ENCODE measurements at regions not wholly inside any gene's neighbourhood (a gene's known extent, or its start where the extent isn't known, plus 50 kb on each side); places are given as distances from the start of the nearest gene placed in this dataset.

DNA sequence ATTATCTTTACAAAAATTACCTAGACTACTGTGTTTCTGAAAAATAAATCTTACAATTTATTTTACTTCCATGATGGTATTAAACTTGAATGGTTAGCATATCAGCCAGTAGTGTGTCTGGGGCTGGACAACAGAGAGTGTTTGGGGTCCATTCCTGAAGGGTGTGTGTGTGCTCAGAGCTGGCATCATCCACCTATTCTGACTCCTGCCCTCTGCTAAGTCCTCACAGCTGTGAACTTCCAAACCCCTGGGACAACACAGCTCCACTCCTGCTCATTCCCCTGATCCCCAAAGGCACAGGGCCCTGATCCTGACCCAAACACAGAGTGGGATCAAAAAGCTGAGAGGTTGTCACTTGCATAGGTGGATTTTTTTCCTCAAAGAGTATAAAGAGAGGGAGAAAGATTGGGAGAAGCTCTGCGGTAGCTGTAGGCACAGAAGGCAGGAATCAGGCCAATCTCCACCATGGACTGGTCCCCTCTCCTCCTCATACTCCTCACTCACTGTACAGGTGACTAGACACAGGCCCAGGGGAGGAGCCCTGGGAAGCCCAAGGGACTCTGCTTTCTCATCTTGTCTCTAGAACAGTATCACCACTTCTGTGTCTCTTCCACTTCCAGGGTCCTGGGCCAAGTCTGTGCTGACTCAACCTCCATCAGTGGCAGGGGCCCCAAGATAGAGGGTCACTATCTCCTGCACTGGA, 55.7 kb upstream of the TOP3B start:
- Histone ChIP-seq H3K79me2 (ENCODE audit: insufficient read depth, low read length) (no peaks in the 10 kb centered on the region), H4K20me1 (ENCODE audit: insufficient read depth) (no peaks in the 10 kb centered on the region), H3K4me1 (ENCODE audit: control insufficient read depth in 1 of 2, insufficient read depth in 2 of 2, low read length in 2 of 2) (no peaks in the 10 kb centered on the region), H3K36me3 (ENCODE audit: control insufficient read depth in 1 of 2, insufficient read depth in 2 of 2, low read length in 2 of 2) (no peaks in the 10 kb centered on the region), H3K9me3 (ENCODE audit: control insufficient read depth in 1 of 2, insufficient read depth in 1 of 2, low read depth in 1 of 2, low read length in 2 of 2) (no peaks in the 10 kb centered on the region), H3K9me2 (ENCODE audit: insufficient read depth) (no peaks in the 10 kb centered on the region), H2AFZ (ENCODE audit: low read depth, low read length, poor library complexity, severe bottlenecking) (no peak overlapping the region), H3K4me3 (replicated peaks in 1 of 2; ENCODE audit: low read depth in 1 of 2, low read length in 2 of 2) (no peak overlapping the region), H3K9ac (ENCODE audit: low read length) (no peak overlapping the region), H3K27me3 (ENCODE audit: insufficient read depth, low read length) (no peaks in the 10 kb centered on the region), H3K4me2 (ENCODE audit: low read length) (no peak overlapping the region), H3K27ac (ENCODE audit: low read depth, low read length) (no peak overlapping the region)
- no TSS peak for BruUV-seq (replicated peaks)
- DNase-seq (ENCODE audit: low read depth, low spot score) (no peak), ATAC-seq (no peak)
- TF ChIP-seq YY1 (IDR thresholded peaks at IDR 0.05; ENCODE audit: extremely low read depth, insufficient replicate concordance, low read depth, low read length) (no peak), SIN3A (IDR thresholded peaks at IDR 0.05; ENCODE audit: low read depth) (no peak), CEBPB (IDR thresholded peaks at IDR 0.05; ENCODE audit: low read depth) (no peak)
- ChIA-PET CTCF (no interaction called here), POLR2A (no interaction called here), RAD21 (ENCODE audit: low non-redundant PET in 1 of 2, low total read pairs in 2 of 2, uncharacterized antibody in 2 of 2, unreplicated experiment in 2 of 2) (no interaction called here)
- intact Hi-C loops (cut with micrococcal nuclease), result no loop called here

DNA sequence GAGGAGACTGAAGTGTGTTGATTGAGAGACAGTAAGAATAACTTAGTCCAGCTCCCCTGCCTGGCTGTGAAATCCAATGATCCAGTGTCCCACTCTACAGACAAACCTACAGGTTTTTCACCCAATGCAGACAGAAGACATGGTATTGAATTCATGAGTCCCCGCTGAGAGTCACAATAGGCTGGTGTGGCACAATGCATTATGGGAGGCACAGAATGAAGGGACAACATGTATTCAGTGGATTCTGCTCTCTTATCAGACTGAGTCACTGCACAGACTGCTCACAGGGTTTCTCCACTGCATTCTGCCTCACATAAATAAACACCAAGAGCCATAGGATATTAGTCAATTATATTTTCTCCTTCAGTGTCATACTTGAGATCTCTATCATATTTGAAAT, 55.2 kb upstream of the TOP3B start:
- H3K4me1 ChIP-seq (ENCODE audit: control insufficient read depth in 1 of 2, insufficient read depth in 2 of 2, low read length in 2 of 2), result no peaks in the 10 kb centered on the region
- ChIA-PET POLR2A (no interaction called here), RAD21 (ENCODE audit: low non-redundant PET in 1 of 2, low total read pairs in 2 of 2, uncharacterized antibody in 2 of 2, unreplicated experiment in 2 of 2) (no interaction called here), CTCF (no interaction called here)
- ATAC-seq (no peak), DNase-seq (ENCODE audit: low read depth, low spot score) (no peak)
- H3K79me2 ChIP-seq (ENCODE audit: insufficient read depth, low read length), result no peaks in the 10 kb centered on the region
- no peak overlapping the region for H3K4me3 ChIP-seq (replicated peaks in 1 of 2; ENCODE audit: low read depth in 1 of 2, low read length in 2 of 2)
- H3K36me3 ChIP-seq (ENCODE audit: control insufficient read depth in 1 of 2, insufficient read depth in 2 of 2, low read length in 2 of 2), result no peaks in the 10 kb centered on the region
- no peak overlapping the region for H3K9ac ChIP-seq (ENCODE audit: low read length)
- no peaks in the 10 kb centered on the region for H3K9me3 ChIP-seq (ENCODE audit: control insufficient read depth in 1 of 2, insufficient read depth in 1 of 2, low read depth in 1 of 2, low read length in 2 of 2)
- TF ChIP-seq EZH2phosphoT487 (IDR thresholded peaks at IDR 0.05; ENCODE audit: borderline replicate concordance), result no peak
- TF ChIP-seq, protein P1, sequence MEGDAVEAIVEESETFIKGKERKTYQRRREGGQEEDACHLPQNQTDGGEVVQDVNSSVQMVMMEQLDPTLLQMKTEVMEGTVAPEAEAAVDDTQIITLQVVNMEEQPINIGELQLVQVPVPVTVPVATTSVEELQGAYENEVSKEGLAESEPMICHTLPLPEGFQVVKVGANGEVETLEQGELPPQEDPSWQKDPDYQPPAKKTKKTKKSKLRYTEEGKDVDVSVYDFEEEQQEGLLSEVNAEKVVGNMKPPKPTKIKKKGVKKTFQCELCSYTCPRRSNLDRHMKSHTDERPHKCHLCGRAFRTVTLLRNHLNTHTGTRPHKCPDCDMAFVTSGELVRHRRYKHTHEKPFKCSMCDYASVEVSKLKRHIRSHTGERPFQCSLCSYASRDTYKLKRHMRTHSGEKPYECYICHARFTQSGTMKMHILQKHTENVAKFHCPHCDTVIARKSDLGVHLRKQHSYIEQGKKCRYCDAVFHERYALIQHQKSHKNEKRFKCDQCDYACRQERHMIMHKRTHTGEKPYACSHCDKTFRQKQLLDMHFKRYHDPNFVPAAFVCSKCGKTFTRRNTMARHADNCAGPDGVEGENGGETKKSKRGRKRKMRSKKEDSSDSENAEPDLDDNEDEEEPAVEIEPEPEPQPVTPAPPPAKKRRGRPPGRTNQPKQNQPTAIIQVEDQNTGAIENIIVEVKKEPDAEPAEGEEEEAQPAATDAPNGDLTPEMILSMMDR (IDR thresholded peaks at IDR 0.05 in 2 of 3, conservative IDR thresholded peaks at IDR 0.05 in 1 of 3; ENCODE audit: borderline replicate concordance in 1 of 3, insufficient read depth in 1 of 3, low read depth in 2 of 3, low read length in 2 of 3), result no peak
- TF ChIP-seq EZH2 (IDR thresholded peaks at IDR 0.05), result no peak
- TF ChIP-seq ZNF274 (IDR thresholded peaks at IDR 0.05; ENCODE audit: low read depth, low read length), result no peak
- no peak for TF ChIP-seq ZFX (IDR thresholded peaks at IDR 0.05)
- intact Hi-C loops (cut with micrococcal nuclease), result no loop called here
- no TSS peak for BruUV-seq (replicated peaks)
- H3K9me2 ChIP-seq (ENCODE audit: insufficient read depth), result no peaks in the 10 kb centered on the region
- no peak overlapping the region for H2AFZ ChIP-seq (ENCODE audit: low read depth, low read length, poor library complexity, severe bottlenecking)
- no peak overlapping the region for H3K4me2 ChIP-seq (ENCODE audit: low read length)
- H3K27ac ChIP-seq (ENCODE audit: low read depth, low read length), result no peak overlapping the region
- H3K27me3 ChIP-seq (ENCODE audit: insufficient read depth, low read length), result no peaks in the 10 kb centered on the region
- no peaks in the 10 kb centered on the region for H4K20me1 ChIP-seq (ENCODE audit: insufficient read depth)
